ENCODE measurements at regions not wholly inside any gene's neighbourhood (a gene's known extent, or its start where the extent isn't known, plus 50 kb on each side); places are given as distances from the start of the nearest gene placed in this dataset.

DNA sequence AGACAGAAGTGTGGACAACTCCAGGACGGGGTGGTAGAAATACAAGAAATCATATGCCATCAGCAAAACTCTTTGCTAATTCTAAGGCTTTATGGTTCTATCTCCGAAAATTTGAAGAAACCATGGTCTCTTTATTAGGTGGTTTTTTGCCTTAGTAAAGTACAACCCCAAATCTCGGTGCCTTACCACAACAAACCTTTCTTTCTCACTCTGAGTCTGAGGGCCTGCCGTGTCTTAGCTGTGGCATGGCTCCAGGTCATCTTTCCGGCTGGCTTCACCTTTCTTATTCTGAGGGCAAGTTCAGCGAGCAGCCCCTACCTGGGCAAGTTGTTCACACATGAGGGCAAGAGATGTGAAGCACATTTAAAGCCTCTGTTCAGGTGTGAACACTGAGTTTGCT lies 280.6 kb downstream of the TTLL7 start:
- no peak for DNase-seq

- no peak for DNase-seq
Measured at GRCh38 chr1:83717785-83718184, 281.1 kb downstream of the TTLL7 start.

DNA sequence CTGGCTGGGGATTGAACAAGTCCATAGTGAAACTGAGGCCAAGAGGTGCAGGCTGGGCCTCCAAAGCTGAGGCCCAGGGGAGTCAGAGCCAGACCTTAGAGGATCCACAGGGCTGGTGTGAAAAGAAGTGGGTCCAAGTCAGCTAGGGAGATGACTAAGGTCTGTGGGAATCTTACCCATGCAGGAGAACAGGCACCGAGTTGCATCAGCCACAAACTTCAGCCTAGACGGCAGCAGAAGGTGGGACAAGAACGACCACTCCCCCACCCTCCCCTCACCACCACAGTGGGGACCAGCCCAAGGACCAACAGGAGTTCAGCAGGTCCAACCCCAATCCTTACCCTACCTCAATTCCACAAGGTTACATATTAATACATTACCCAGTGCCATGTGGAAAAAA lies 282.3 kb downstream of the TTLL7 start:
- no peak for DNase-seq

DNA sequence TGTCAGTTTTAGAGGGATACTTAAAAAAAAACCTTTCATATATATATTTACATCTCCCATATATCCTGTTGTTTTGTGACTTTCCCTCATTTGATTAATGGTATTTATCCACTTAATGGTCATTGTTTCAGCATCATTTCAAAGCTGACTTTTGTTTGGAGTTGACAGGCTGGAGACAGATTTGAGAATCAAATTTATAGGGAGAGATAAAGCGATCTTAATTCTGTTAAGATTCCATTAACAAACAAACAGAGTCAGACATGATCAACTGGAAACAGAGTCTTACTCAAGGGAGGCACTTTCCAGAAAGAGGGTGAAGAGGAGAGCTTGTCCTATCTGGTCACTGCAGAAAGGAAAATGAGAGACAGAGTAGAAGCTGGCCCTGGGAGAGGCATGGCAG lies 283.4 kb downstream of the TTLL7 start:
- DNase-seq, result no peak

GRCh38 chr1:83709662-83710061 lies 289.3 kb downstream of the TTLL7 start:
- no peak for DNase-seq

GRCh38 chr1:83706354-83706938 lies 292.5 kb downstream of the TTLL7 start:
- no peak for DNase-seq

DNA sequence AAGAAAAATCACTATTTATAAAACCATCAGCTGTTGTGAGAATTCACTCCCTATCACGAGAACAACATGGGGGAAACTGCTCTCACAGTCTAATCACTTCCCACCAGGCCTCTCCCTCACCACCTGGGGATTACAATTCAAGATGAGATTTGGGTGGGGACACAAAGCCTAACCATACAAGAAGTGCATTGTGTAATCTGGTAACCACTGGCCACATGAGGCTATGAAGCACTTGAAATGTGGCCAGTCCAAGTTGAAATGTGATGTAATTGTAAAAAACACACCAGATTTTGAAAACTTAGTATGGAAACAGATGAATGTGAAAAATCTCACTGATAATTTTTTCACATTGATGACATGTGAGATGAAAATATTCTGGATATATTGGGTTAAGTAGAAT lies 293.8 kb downstream of the TTLL7 start:
- DNase-seq, result no peak

GRCh38 chr1:83704350-83704749 lies 294.6 kb downstream of the TTLL7 start:
- no peak for DNase-seq

DNA sequence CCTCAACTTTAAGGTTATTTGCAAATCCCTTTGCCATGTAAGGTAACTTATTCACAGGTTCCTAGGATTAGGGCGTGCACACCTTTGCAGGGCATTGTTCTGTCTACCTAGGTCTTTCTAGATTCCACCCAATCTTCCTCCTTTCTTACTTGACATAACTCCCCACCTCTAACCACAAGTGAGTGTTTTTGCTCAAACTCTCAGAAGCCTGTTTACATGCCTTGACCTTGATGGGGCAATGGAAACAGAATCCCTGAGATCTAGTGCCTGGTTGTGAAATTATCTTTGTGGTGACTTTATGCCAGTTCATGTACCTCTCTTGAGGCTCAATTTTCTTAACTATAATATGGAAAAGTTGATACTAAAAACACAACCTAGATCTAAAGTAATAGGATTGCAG lies 296.6 kb downstream of the TTLL7 start:
- DNase-seq, result no peak

GRCh38 chr1:83701355-83701754 lies 297.6 kb downstream of the TTLL7 start:
- no peak for DNase-seq

GRCh38 chr1:83698644-83699043 lies 300.3 kb downstream of the TTLL7 start:
- no peak for DNase-seq

DNA sequence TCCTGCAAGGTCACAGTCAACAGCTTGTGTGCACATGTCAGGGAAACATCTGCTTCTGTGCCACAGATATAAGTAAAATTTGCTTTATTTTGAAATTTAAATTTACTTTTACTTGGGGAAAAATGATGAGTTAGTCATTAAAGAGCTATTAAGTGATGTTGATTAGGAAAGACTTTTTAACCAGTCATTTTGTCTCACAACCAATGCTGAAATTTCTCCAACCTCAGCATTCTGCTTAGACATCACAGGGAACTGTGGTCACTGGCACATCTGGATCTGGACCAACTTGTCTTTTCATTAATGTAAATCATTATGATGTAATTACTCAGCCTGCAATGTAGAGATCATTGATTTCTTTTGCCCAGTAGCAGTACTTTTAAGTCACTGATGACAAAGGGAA lies 301.0 kb downstream of the TTLL7 start:
- DNase-seq, result no peak

DNA sequence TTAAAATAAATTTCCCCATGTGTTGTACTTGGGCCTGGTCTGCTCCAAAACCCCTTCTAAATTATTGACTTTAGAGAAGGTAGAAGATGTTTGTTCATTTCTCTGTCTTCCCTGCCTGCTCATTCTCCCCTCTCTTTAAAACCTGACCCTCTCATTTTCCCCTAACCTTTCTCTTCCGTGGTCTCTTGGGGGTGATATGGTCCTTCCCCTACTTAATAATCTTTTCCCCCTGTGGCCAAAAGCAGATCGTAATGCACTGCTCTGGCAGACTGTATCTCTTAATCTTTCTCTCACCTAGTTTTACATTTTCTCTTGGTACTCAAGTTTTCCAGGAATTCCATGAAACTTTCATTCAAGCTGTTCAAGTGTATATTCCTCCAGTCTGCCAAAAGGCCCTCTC lies 301.7 kb downstream of the TTLL7 start:
- DNase-seq, result no peak

DNA sequence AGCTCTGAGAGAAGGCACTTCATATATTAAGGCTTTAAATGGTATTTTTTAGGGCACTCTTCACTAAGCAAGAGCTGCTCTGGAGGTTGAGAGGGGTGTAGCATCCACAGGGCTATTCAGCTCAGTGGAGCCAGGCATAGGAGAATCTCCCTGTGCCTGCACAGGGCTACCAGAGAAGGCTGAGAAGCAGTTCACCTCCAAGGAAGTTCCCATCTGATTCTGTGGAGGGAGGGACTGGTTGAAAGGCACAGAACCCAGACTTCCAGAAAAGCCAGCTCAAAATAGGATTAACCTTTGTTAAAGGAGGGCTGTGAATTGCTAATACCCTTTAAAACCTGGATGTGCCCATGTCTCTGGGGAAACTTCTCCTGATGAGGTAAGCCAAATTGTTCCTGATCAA lies 304.5 kb downstream of the TTLL7 start:
- DNase-seq, result peak; percentile 29

DNA sequence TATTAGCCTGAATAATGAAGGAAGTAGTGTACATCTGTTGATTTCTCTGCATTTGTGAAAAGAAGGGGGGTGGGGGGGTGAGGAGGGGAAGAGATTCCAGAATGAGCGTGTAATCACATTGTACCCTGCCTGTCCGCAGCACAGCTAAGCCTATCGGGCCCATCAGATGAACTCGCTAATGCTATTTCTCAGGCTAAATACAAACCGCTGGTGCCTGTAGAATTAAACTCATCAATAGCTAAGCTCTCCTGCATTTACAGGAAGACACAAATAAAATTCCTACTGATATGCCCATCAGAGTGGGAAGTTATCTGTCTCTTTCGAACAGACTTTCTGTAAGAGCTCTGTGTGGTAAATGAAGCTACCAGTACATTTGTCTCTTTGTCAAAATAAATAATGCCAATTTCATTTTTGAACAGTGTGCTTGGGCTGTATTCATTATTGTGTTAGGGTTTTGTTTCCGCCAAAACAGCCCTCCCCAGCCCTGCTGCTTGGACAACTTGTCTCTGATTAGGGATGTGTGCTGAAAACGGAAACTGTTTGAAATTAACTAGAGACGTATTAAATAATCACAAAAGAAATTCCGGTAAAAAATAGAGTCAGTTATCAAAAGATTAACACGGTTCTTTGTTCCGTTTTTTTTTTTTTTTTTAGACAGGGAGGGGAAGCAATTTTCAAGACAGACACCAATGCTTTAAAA lies 305.4 kb downstream of the TTLL7 start:
- DNase-seq, result peak; percentile 67

GRCh38 chr1:83692524-83693381 lies 306.2 kb downstream of the TTLL7 start:
- peak; percentile 68 for DNase-seq

DNA sequence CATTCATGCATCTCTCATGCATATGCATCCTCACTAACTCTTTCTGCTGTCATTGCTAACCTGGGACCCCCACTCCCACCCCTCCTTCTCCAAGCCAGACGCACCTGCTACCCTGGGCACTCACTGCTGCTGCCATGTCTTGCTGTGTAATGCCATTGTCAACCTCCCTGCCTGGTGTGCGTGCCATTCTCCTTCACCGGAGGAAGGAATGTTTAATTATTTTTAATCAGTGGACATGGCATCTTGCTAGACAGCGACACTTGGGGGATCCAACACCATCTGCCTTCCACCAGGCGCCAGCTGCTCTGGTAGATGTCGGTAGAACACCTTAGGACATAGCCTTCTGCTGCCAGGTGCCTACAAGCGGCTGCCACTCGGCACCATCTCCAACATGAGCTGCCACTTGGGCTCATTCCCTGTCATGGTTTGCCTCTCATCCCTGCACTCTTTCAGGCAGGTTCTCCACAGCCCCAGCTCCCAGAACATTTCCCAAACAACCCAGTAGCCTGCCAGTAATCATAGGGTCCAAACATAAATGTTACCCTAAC lies 306.9 kb downstream of the TTLL7 start:
- no peak for DNase-seq

DNA sequence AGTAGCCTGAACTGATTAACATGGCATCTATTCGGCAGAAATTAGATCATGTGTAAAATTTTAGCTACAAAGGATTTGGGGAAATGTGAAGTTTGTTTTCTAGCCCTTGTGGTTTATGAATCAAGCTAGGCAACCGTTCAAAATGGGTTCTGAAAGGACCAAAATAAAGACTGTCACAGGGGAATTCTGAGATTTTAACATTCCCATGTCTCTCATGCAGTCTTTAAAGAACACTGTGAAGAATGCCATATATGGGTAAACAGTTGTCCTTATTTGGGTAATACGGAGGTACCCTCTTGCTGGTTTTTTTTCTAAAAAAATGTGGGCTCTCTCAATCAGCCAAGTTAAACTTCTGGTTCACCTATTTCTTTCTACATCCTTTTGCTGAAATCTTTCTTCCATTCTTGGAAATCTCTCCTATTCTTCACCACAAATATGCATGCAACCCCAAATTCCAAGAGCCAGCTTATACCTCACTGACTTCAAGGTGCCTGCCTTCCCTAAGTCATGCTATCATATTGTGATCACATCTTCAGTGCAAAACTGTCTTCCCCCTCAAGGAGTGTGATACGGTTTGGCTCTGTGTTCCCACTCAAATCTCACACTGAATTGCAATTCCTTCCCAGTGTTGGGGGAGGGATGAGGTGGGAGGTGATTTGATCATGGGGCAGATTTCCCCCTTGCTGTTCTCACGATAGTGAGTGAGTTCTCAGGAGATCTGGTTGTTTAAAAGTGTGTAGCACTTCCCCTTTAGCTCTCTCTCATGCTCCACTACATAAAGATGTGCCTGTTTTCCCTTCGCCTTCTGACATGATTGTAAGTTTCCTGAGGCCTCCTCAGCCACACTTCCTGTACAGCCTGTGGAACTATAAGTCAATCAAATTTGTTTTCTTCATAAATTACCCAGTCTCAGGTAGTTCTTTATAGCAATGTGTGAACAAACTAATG lies 308.7 kb downstream of the TTLL7 start:
- no peak for DNase-seq

- no peak for DNase-seq
Measured at GRCh38 chr1:83682132-83682531, 316.8 kb downstream of the TTLL7 start.

GRCh38 chr1:83676106-83676505 lies 322.8 kb downstream of the TTLL7 start:
- DNase-seq, result no peak

GRCh38 chr1:83673312-83673711 lies 325.6 kb downstream of the TTLL7 start:
- DNase-seq, result no peak

GRCh38 chr1:83671586-83671985 lies 327.3 kb downstream of the TTLL7 start:
- DNase-seq, result no peak
